Glutamatergic neuron (in vitro differentiated cells): ENCODE measurements at regions not wholly inside any gene's neighbourhood (a gene's known extent, or its start where the extent isn't known, plus 50 kb on each side); places are given as distances from the start of the nearest gene placed in this dataset.

Experiments
- DNase-seq: peaks from one replicate; pipeline ENCODE4 v3.0.0; 2022
- H3K27ac Mint-ChIP-seq: one replicate; pipeline ENCODE4 v1.8.0; 2020; ENCODE audit warnings: mild to moderate bottlenecking, mixed read lengths, inconsistent platforms; ENCODE audit not compliant: unreplicated experiment
- H3K27me3 Mint-ChIP-seq: one replicate; pipeline ENCODE4 v1.8.0; 2020; ENCODE audit warnings: mild to moderate bottlenecking, moderate library complexity, mixed read lengths, inconsistent platforms; ENCODE audit not compliant: unreplicated experiment
- H3K36me3 Mint-ChIP-seq: one replicate; pipeline ENCODE4 v1.8.0; 2020; ENCODE audit warnings: mild to moderate bottlenecking, mixed read lengths, inconsistent platforms; ENCODE audit not compliant: unreplicated experiment
- H3K4me1 Mint-ChIP-seq: one replicate; pipeline ENCODE4 v1.8.0; 2020; ENCODE audit warnings: mild to moderate bottlenecking, low read depth, mixed read lengths, inconsistent platforms; ENCODE audit not compliant: unreplicated experiment
- H3K4me3 Mint-ChIP-seq: one replicate; pipeline ENCODE4 v1.8.0; 2020; ENCODE audit warnings: mild to moderate bottlenecking, mixed read lengths, inconsistent platforms; ENCODE audit not compliant: unreplicated experiment
- H3K9me3 Mint-ChIP-seq: one replicate; pipeline ENCODE4 v1.8.0; 2020; ENCODE audit warnings: mild to moderate bottlenecking, moderate library complexity, mixed read lengths, inconsistent platforms; ENCODE audit not compliant: unreplicated experiment
- CTCF ChIP-seq: fragments of 200-600 bp; sonication (generic); IDR thresholded peaks from one replicate; pipeline ENCODE4 v1.5.0; 2021; ENCODE audit not compliant: partially characterized antibody, unreplicated experiment

GRCh38 chr14:65206078-65206447 lies 103.7 kb upstream of the MAX start:
- Mint-ChIP-seq H3K4me1 (peaks cover 7% of the 10 kb centered on the region), H3K27ac (no peak overlapping the region), H3K36me3 (no peaks in the 10 kb centered on the region), H3K4me3 (no peak overlapping the region), H3K9me3 (no peaks in the 10 kb centered on the region), H3K27me3 (peaks cover 3% of the 10 kb centered on the region)
- no peak for TF ChIP-seq CTCF
- DNase-seq = no peak

GRCh38 chr14:65206448-65207096 lies 104.3 kb upstream of the MAX start:
- H3K27ac Mint-ChIP-seq = no peak overlapping the region
- peaks cover 3% of the 10 kb centered on the region for H3K27me3 Mint-ChIP-seq
- H3K4me3 Mint-ChIP-seq = no peak overlapping the region
- H3K4me1 Mint-ChIP-seq = peaks cover 7% of the 10 kb centered on the region
- H3K9me3 Mint-ChIP-seq = no peaks in the 10 kb centered on the region
- DNase-seq = no peak
- H3K36me3 Mint-ChIP-seq = no peaks in the 10 kb centered on the region
- TF ChIP-seq CTCF = no peak

- peaks cover 3% of the 10 kb centered on the region for H3K27me3 Mint-ChIP-seq
- H3K4me3 Mint-ChIP-seq = no peak overlapping the region
- no peak for DNase-seq
- no peaks in the 10 kb centered on the region for H3K9me3 Mint-ChIP-seq
- peaks cover 7% of the 10 kb centered on the region for H3K4me1 Mint-ChIP-seq
- H3K36me3 Mint-ChIP-seq = no peaks in the 10 kb centered on the region
- H3K27ac Mint-ChIP-seq = no peak overlapping the region
- no peak for TF ChIP-seq CTCF
Measured at GRCh38 chr14:65208548-65208947, 106.2 kb upstream of the MAX start.

- Mint-ChIP-seq H3K4me1 (peaks cover 3% of the 10 kb centered on the region), H3K36me3 (no peaks in the 10 kb centered on the region), H3K27ac (no peak overlapping the region), H3K9me3 (no peaks in the 10 kb centered on the region), H3K27me3 (peaks cover 8% of the 10 kb centered on the region), H3K4me3 (no peak overlapping the region)
- TF ChIP-seq CTCF = no peak
- DNase-seq = no peak
Measured at GRCh38 chr14:65210118-65210821, 108.0 kb upstream of the MAX start.

GRCh38 chr14:65210822-65211182 lies 108.5 kb upstream of the MAX start:
- Mint-ChIP-seq H3K27me3 (peaks cover 8% of the 10 kb centered on the region), H3K36me3 (no peaks in the 10 kb centered on the region), H3K4me3 (no peak overlapping the region), H3K4me1 (no peaks in the 10 kb centered on the region), H3K9me3 (no peaks in the 10 kb centered on the region), H3K27ac (no peak overlapping the region)
- no peak for DNase-seq
- no peak for TF ChIP-seq CTCF
